ENCODE measurements at regions not wholly inside any gene's neighbourhood (a gene's known extent, or its start where the extent isn't known, plus 50 kb on each side); places are given as distances from the start of the nearest gene placed in this dataset.
"Not testable (repeated sequence)": the region's sequence is repeated elsewhere in the genome, so short reads cannot be mapped to it uniquely, and the experiment has no call there.

- Histone ChIP-seq H3K27me3 (replicated peaks; ENCODE audit: insufficient read depth) (no peaks in the 10 kb centered on the region), H3K27ac (no peak overlapping the region), H3K9me3 (no peaks in the 10 kb centered on the region), H3K36me3 (no peaks in the 10 kb centered on the region), H3K4me3 (no peak overlapping the region), H3K4me1 (ENCODE audit: control insufficient read depth in 1 of 2, low read depth in 2 of 2) (no peaks in the 10 kb centered on the region)
- DNase-seq (ENCODE audit: low spot score) (no peak), ATAC-seq (ENCODE audit: insufficient number of reproducible peaks, low FRiP score, low read depth) (no peak)
- TF ChIP-seq CTCF (IDR thresholded peaks at IDR 0.05), result no peak
These were observed 1252.3 kb downstream of the TYW1 start for GRCh38 chr7:68248973-68249372.

- no peak for DNase-seq (ENCODE audit: low spot score)
- no peak overlapping the region for H3K4me3 ChIP-seq
- ATAC-seq (ENCODE audit: insufficient number of reproducible peaks, low FRiP score, low read depth), result no peak
These were observed 1253.0 kb downstream of the TYW1 start for GRCh38 chr7:68249611-68250010.

GRCh38 chr7:68250143-68250542 lies 1253.5 kb downstream of the TYW1 start:
- Histone ChIP-seq H3K36me3 (no peaks in the 10 kb centered on the region), H3K4me3 (no peak overlapping the region), H3K27ac (no peak overlapping the region), H3K4me1 (ENCODE audit: control insufficient read depth in 1 of 2, low read depth in 2 of 2) (no peaks in the 10 kb centered on the region), H3K27me3 (replicated peaks; ENCODE audit: insufficient read depth) (no peaks in the 10 kb centered on the region), H3K9me3 (no peaks in the 10 kb centered on the region)
- no peak for ATAC-seq (ENCODE audit: insufficient number of reproducible peaks, low FRiP score, low read depth)
- no peak for DNase-seq (ENCODE audit: low spot score)
- no peak for TF ChIP-seq CTCF (IDR thresholded peaks at IDR 0.05)

More at GRCh38 chr7:68249611-68250010, 1253.0 kb downstream of the TYW1 start:
- H3K9me3 ChIP-seq, result no peaks in the 10 kb centered on the region
- no peak overlapping the region for H3K27ac ChIP-seq
- H3K4me1 ChIP-seq (ENCODE audit: control insufficient read depth in 1 of 2, low read depth in 2 of 2), result no peaks in the 10 kb centered on the region
- no peaks in the 10 kb centered on the region for H3K27me3 ChIP-seq (replicated peaks; ENCODE audit: insufficient read depth)
- TF ChIP-seq CTCF (IDR thresholded peaks at IDR 0.05), result no peak
- H3K36me3 ChIP-seq, result no peaks in the 10 kb centered on the region

GRCh38 chr7:68254815-68255214 lies 1258.2 kb downstream of the TYW1 start:
- not testable (repeated sequence) for ATAC-seq (ENCODE audit: insufficient number of reproducible peaks, low FRiP score, low read depth); H3K36me3 ChIP-seq; H3K4me1 ChIP-seq (ENCODE audit: control insufficient read depth in 1 of 2, low read depth in 2 of 2); H3K27ac ChIP-seq; DNase-seq (ENCODE audit: low spot score); H3K9me3 ChIP-seq; H3K27me3 ChIP-seq (replicated peaks; ENCODE audit: insufficient read depth); H3K4me3 ChIP-seq

- no peak for DNase-seq (ENCODE audit: low spot score)
- no peak for ATAC-seq (ENCODE audit: insufficient number of reproducible peaks, low FRiP score, low read depth)
- TF ChIP-seq CTCF (IDR thresholded peaks at IDR 0.05), result no peak
- H3K36me3 ChIP-seq, result no peaks in the 10 kb centered on the region
- no peaks in the 10 kb centered on the region for H3K4me1 ChIP-seq (ENCODE audit: control insufficient read depth in 1 of 2, low read depth in 2 of 2)
- H3K4me3 ChIP-seq, result no peak overlapping the region
- H3K27ac ChIP-seq, result no peak overlapping the region
- no peaks in the 10 kb centered on the region for H3K9me3 ChIP-seq
- no peaks in the 10 kb centered on the region for H3K27me3 ChIP-seq (replicated peaks; ENCODE audit: insufficient read depth)
These were observed 1259.7 kb downstream of the TYW1 start for GRCh38 chr7:68256295-68256694.

GRCh38 chr7:68258609-68259008 lies 1262.0 kb downstream of the TYW1 start:
- H3K27ac ChIP-seq, result no peak overlapping the region
- ATAC-seq (ENCODE audit: insufficient number of reproducible peaks, low FRiP score, low read depth) (no peak), DNase-seq (ENCODE audit: low spot score) (no peak)
- H3K9me3 ChIP-seq, result no peaks in the 10 kb centered on the region
- no peaks in the 10 kb centered on the region for H3K36me3 ChIP-seq
- H3K4me1 ChIP-seq (ENCODE audit: control insufficient read depth in 1 of 2, low read depth in 2 of 2), result no peaks in the 10 kb centered on the region
- no peak for TF ChIP-seq CTCF (IDR thresholded peaks at IDR 0.05)
- no peaks in the 10 kb centered on the region for H3K27me3 ChIP-seq (replicated peaks; ENCODE audit: insufficient read depth)
- no peak overlapping the region for H3K4me3 ChIP-seq
